HG02973 (cell line): ENCODE measurements at regions not wholly inside any gene's neighbourhood (a gene's known extent, or its start where the extent isn't known, plus 50 kb on each side); places are given as distances from the start of the nearest gene placed in this dataset.
"Not testable (repeated sequence)": the region's sequence is repeated elsewhere in the genome, so short reads cannot be mapped to it uniquely, and the experiment has no call there.

Source experiments
- ATAC-seq: cut with Tn5 transposase; IDR thresholded peaks from one replicate; pipeline ENCODE4 v1.9.1; 2021; ENCODE audit warnings: moderate library complexity; ENCODE audit not compliant: unreplicated experiment

DNA sequence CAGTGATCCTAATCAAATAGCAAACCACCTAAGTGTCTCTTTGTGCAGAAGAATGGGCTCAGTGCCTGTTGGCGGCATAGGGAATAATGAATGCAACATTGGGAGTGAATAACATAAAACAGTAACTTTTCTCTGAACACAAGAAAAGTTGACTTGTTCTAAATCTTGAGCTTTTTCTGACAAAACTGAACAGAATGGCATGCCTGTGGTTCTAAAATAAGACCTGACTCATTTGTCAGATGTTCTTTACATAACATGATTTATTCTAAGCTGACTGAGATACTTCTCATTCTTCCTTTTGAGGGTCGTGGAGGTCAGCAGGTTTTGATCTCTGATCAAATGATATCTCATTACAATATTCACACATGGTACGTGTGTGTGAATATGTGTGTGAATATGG lies 165.4 kb upstream of the WDR1 start:
- ATAC-seq: no peak

DNA sequence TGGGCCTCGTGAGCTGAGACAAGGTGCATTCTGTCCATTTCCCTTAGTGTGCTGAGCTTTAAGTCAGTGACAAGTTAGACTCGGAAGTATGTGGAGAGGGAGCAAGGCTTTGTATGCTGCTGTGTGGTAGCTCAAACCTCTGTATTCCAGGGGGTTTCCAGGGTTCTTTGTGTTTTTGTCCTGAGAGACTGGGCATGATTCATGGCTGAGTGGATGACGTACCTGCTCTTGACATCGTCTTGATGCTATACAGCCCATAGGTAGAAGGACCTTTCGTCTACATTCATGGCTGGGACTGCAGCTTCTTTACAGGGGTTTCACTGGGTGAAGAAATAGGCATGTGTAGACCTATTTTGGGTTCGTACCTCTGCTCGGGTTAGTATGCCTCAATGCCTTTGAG lies 162.7 kb upstream of the WDR1 start:
- ATAC-seq: no peak

DNA sequence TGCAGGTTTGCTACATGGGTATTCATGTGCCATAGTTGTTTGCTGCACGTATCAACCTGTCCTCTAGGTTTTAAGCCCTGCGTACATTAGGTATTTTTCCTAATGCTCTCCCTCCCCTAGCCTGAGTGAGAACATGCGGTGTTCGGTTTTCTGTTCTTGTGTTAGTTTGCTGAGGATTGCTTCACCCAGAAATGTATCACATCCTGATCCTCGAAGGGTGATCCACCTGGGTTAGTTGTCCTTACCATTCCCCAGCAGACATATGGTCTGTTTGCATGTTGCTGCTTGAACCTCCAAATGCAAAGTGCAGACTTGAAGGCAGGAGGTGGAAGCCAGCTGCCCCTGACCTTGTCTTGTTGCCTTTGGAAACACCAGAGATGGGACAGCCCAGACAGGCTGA lies 161.5 kb upstream of the WDR1 start:
- no peak for ATAC-seq

DNA sequence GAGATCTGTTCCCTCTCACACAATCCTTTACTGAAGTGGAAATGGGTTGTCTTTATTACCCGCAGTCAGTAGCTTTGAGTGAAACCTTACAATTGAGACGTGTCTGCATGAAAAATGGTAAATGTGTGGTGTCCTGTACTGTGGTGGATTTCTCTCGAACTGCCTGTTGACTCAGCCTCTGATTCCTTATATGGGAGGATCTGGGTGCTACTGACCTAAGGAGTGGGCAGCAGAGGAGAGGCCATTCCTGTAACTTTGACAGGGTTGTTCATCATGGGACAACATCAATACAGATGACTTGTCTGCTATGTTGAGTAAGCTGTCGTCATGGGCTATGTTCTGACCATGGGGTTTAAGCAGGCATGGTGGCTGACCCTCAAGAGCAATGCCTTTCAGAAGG lies 159.6 kb upstream of the WDR1 start:
- no peak for ATAC-seq

DNA sequence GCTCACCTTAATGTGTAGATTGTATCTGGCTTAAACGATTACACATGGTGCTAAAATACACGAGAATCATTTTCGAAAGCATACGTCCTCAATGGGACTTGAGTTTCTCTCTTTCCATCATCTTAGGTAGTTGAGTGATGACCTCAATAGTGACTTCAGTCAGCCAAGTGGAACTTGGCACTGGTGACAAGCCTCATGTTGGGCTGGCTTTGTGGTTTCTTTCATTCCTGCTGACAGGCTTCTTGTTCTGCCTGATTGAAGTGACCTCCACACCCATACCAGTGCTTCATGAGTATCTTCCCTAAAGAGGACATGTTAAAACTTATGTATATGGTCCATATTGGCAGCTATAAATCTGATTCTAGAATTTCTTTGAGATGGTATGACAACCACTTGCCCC lies 159.1 kb upstream of the WDR1 start:
- no peak for ATAC-seq

DNA sequence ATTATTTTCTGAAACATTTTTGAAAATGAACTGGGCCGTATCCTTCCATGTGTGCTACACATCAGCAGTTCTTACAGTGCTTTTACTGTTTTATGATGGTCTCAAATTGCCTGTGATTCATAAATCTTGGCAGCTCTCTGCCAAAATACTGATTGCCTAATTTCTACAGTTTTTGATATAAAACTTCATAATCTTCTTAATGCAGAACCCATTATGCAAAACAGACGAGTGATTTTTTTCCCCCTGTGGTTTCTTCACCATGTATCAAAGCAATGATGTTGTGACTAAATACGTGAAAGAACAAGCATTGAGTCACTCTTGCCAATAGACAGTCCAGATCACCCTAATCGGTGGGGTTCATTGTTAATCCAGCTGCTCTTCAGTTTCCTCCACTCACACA lies 156.4 kb upstream of the WDR1 start:
- no peak for ATAC-seq

DNA sequence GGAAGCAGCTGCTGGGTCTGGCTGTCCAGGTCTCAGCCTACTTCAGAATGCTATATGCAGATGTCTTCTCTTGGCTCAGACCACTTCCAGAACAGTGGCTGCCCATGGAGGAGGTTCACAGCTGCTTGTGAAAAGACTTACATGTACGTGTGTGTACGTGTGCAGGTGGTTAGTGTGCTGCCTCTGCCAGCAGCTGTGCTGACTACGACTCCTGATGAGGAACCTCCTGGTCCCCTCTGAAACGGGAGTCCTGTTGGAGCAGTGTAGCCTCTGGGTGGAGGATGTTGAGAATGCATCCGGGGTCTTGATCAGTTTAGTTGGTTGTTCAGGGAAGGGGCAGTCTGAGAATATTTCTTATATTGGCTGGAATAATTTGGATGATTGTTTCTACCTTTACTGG lies 155.9 kb upstream of the WDR1 start:
- no peak for ATAC-seq

DNA sequence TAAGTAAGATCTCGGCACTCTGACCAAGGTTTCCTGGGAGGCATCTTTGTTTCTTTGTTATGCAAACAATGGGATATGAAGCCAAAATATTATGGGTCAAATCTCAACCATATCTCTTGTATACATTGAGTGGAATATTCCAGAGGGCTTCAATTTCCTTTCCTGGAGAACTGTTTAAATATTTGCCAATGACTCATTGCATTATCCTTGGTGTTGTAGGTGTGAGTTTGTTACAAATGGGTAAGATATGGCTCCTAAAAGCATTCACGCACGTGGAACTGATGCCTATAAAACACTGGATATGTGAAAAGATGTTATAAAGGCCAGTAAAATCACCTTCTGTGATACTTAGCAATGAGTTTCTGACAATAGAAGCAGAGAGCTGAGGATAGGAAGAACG lies 150.5 kb upstream of the WDR1 start:
- no peak for ATAC-seq

DNA sequence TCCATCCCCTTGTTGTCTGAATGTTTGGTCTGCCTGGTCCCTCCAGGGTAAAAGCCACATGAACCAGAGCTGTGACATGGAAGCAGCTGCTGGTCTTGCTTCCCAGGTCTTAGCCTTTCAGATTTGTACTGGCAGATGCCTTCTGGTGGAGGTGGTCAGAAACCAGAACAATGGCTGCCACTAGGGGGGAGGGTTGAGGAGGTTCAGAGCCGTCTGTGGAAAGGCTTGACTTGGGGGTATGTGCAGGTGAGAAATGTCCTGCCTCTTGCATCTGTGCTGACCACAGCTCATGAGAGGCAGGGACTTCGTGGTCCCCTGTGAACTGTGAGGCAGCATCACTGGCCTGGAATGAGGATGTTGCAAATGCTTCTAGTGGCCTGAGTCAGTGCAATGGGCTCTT lies 144.2 kb upstream of the WDR1 start:
- ATAC-seq: no peak

DNA sequence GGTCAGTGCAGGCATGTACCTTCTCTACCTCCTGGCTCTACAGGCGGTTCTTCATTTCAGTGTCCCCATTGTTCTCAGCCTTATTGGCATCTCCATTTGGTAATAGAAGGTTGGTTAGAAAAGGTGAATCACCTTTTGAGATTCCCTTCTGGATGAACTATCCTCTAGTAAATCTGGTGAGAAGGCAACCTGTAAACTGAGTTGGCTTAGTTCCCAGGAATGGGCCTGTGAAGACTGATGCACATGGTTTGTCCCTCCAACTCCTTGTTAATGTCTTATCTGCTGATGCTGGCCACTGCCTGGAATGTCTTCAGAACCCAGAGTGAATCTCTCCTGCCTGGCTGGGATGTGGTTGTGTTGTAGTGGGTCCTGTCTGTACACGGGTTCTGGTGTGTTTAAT lies 143.4 kb upstream of the WDR1 start:
- no peak for ATAC-seq

DNA sequence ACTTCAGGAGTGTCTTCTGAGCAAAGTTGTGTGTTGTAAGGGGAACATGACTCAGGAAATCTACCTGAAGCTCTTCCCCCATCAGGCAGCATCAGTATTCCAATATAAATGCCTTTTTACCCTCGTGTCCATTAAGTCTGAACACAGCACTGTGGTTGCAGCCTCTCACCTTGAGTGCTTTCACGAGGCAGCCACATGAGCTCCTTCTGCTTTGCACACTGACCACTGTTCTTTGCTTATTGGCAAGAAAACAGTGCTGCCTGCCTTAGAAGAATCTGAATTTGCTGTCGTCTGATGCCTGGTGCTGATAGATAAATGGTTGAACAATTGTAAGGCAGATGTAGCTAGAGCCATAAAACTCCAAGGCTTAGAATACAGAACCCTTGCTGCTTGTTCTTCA lies 139.6 kb upstream of the WDR1 start:
- ATAC-seq: no peak

DNA sequence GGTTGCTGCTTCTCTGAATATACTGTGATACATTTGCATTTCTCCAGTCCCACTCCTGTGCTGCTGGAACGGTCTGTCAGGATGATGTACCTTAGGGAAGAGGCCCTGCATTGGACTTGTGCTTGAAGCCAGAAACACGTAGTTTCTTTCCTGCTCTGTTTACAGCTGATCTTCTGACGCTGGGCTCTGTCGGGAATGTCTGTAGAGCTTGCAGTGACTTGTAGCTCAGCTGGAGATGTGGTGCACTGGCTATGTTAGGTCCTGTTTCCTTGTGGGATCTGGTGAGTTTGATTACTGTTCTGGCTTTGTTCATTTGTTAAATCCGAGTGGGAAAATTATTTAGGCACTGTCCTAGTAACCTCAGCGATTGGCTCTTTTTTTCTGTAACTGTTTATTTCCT lies 137.2 kb upstream of the WDR1 start:
- no peak for ATAC-seq

DNA sequence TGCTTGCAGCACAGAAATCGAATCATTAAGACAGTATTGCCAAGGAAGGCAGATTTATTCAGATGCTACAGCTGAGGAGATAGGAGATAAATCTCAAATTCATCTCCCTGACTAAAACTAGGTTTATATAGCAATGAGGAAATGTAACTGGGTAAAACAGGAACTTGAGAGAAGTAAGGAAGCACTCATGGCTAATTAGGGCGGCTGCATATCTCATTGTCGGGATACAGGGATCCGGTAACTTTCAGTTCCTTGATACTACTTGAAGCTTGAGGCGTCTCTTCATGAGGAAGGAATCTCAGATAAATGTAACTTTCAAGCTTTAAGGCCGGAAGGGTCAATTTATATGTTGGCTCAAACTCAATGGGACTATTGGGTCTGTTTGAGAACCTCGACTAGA lies 129.2 kb upstream of the WDR1 start:
- ATAC-seq: no peak

DNA sequence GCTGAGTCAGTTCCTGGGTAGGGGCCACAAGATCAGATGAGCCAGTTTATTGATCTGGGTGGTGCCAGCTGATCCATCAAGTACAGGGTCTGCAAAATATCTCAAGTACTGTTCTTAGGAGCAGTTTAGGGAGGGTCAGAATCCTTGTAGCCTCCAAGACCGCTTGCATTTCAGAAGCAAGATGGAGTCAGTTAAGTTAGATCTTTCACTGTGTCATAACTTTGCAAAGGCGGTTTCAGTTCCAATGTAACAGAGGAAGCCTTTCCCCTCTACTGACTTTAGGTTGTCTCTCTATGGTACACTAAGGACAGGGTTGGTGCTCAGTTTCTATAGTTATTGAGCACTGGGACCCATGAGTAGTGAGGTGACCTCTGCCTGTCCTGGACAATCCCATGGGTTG lies 127.3 kb upstream of the WDR1 start:
- ATAC-seq: no peak

DNA sequence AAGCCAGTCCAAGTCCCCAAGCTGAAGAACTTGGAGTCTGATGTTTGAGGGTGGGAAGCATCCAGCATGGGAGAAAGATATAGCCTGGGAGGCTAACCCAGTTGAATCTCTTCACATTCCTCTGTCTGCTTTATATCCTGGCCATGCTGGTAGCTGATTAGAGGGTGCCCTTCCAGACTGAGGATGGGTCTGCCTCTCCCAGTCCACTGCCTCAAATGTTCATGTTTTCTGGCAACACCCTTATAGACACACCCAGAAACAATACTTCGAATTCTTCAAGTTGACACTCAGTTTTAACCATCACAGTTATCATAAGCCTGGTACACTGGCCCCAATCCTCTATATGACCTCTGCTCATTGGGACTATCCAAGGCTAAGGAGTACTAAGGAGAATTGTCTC lies 124.1 kb upstream of the WDR1 start:
- ATAC-seq: no peak

DNA sequence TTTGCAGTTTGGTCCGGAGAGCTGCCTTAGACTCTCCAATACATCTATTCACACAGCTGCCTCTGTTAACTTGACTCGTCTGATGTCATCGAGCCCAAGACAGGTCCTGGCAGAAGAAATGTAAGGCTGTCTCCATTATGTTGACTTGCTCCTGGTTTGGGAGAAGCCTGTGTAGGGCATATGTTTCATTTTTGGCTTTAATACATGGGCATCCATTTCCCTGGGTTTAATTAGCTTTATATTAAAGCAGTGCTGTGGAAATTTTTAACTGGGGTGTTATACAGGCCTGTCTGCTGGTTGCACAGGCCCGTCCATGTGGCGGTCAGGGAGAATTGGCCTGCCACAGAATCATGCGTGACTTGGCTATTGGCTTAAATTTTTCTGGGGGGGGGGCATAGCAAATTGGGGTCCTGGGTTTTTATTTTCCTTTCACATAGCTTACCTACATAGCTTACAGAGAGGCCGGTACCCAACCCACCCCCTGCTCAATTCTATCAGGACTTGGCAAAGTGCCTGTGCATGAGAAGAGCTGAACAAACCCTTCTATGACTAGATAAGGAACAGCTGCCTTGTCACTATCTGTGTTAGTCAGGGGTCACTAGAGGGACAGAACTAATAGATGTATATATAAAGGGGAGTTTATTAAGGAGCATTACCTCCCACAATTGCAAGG lies 123.5 kb upstream of the WDR1 start:
- no peak for ATAC-seq

DNA sequence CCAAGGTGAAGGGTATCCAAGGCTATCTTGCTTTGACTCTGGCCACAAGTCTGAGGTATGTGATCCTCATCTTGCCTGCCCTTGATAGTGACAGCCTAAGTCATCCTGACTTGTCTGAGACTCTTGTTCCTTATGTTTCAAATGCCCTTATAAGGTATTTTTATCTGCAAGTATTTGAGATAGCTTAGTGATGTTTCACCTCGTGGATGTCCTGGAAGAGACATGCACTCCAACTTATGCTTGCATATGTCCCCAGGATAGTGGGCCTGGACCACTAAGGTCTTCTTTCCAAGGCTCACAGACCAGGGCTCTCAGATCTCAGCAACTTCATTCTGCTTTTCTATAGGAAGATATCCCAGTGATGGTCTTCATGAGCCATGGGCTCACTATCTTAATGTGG lies 120.5 kb upstream of the WDR1 start:
- ATAC-seq: no peak

DNA sequence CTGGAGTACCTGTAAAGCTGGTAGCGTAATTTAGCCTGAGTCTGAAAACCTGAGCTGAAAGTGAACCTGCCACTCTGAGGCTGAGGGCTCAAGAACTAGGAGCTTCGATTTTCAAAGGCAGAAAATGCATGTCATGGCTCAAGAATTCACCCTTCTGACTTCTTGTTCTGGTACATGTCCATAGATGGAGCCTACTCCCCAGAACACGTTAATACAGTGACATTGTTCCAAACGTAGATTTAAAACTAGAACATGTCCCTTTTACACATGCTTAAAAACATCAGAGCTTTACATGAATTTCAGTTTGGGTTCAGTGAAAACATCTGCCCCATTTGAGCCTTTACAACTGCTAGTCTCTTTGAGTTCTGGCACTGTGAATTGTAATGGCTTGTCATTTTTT lies 115.5 kb upstream of the WDR1 start:
- no peak for ATAC-seq

DNA sequence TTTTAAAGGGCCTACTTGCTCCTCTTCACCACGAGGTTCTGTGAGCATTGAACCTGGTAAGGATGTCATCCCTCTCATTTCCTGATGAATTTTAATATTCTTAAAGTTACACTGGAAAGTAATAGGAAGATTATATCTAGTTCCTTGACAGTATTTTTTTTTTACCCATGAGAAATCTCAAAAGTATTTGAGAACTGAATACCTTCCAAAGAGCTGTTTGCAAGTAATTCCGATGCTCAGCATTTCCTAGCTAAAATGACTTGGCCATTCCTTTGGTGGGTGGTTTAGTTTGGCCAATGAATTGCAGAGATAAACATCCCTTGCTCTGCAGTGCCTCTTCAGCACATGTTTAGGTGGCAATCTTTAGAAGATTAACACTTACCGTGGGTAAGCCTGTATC lies 110.2 kb upstream of the WDR1 start:
- ATAC-seq: no peak

DNA sequence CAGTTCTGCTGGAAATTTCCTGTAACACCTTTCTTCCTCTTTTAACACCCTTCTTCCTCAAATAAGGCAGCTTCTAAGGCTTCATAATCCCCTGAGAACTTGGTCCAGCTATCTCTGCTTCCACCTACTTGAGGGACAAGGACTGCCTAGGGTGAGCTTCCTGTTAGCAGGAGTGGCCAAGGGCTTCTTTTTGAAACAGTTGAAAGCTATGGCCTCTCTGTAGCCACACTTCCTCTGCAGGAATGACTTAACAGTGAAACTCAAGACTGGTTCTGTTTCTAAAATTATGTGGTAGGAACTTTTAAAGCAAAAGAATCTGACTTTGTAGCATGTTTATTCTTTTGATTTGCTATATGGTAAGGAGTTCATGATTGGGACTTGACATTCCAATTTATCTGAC lies 108.5 kb upstream of the WDR1 start:
- no peak for ATAC-seq

DNA sequence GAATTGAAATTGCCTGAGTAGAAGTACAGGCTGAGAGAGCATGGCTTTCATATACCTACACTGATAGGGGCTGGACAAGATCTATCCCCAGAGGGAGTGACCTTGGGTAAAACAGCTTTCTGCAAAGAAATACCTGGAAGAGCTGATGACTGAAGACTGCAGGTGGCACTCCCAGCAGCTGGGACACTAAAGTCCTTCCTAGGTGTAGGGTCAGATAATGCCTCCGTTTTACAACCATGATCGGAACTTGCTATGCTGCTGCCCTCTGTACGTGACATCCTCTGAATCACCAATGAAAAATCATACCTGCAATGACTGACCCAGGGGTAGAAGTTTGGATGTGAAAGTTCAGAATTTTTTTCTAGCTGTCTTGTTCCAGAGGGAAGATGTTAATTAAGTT lies 107.2 kb upstream of the WDR1 start:
- ATAC-seq: no peak

DNA sequence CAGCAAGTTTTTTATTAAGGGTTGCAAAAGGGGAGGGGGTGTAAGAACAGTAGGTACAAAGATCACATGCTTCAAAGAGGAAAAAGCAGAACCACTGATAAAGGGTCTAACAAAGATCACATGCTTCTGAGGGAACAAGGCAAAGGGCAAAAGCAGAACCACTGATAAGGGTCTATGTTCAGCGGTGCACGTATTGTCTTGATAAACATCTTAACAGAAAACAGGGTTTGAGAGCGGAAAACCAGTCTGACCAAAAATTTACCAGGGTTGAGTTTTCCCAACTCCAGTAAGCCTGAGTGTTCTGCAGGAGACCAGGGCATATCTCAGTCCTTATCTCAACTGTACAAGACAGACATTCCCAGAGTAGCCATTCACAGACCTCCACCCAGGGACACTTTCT lies 96.9 kb upstream of the WDR1 start:
- ATAC-seq: not testable (repeated sequence)

DNA sequence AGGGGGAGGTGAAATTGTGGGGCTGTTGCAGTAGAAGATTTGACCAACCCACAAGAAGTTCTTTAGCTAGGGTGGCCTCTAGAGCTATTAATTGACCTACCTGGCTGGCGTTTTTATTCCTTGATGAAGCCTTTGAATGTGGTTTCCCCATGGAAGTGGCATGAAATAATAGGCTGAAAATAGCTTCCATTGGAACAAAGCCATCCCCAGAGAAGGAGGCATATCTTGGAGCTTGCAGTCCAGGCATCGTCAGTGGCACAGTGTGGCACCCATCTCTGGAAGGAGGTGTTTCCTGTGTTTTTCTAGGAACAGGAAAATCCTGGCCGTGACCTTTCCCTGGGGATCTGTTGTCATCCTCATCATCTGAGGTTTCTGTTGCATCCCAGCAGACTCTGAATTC lies 96.3 kb upstream of the WDR1 start:
- ATAC-seq: no peak

DNA sequence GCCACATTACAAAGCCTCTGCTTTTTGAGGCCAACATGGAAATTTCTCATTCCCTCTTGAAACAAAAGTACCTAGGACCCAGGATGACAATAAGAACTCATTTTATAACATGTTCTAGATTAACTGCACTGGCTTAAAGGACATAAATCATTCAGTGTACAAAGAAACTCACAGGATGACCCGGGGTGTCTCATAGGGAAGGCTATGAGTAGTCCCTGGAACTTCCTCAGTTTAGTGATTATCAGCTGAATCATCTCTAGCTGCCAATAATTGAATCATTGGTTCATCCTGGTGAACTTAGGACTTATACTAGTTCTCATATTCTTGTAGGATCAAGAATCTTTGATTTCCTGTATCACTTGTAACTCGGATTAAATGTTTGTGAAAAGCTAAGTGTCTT lies 95.8 kb upstream of the WDR1 start:
- no peak for ATAC-seq
